Left cardiac atrium (tissue), 4 donors: ENCODE measurements at regions not wholly inside any gene's neighbourhood (a gene's known extent, or its start where the extent isn't known, plus 50 kb on each side); places are given as distances from the start of the nearest gene placed in this dataset.
"Not testable (repeated sequence)": the region's sequence is repeated elsewhere in the genome, so short reads cannot be mapped to it uniquely, and the experiment has no call there.

ENCODE experiments used
- ATAC-seq, 2 donors: fragments of 200-7000 bp; cut with Tn5 transposase; one replicate each; pipeline ENCODE4 v1.9.1; 2020; ENCODE audit warnings: mild to moderate bottlenecking in 2 of 2, moderate library complexity in 2 of 2
- DNase-seq: peaks from one replicate; pipeline ENCODE4 v3.0.0-alpha.2; 2020
- intact Hi-C, 2 donors: fragments of 100-400 bp; cut with DNase I; formaldehyde crosslinking; loops; one replicate each; pipeline versions ENCODE4 v1.14.1 to v1.15.1; 2022 to 2023
- donor health status: DM: no; HTN: yes; CAD: no.
- donor health status: DM: no; HTN: yes; CAD: no; lungs with severe emphysema.
- donor health status: DM: yes; HTN: yes; CAD: no.
- donor health status: Dilated cardiomyopathy.

DNA sequence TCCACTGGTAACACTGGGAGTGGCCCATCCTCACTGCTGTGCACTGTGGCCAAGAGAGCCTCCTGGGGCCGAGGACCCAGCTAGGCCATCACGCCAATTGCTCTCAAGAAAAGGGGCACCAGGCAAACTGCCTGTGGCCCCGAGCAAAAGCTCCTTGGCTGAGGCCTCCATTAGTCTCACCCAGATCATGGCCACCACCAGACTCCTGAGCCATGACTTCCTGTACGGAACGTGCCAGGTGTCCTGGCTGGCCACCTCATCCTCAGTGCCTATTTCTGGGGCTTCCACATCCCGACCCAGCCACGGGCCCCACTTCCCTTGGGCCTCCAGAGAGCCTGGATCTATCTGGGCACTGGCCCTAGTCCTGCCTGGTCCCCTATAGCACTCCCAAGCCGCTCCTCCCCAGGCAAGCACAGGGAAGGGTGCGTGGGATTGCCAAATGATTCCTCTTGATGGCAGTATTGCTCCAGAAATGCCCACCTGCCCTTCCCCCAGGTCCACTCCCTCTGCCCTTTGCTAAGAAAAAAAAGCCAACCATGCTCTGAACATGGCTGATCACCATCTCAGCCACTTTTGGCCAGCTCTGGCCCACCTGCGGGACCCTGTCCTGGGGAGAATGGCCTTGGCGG, 212.6 kb upstream of the AGTR2 start:
- DNase-seq, result no peak
- intact Hi-C loops, result no loop called here
- ATAC-seq, result no peak

DNA sequence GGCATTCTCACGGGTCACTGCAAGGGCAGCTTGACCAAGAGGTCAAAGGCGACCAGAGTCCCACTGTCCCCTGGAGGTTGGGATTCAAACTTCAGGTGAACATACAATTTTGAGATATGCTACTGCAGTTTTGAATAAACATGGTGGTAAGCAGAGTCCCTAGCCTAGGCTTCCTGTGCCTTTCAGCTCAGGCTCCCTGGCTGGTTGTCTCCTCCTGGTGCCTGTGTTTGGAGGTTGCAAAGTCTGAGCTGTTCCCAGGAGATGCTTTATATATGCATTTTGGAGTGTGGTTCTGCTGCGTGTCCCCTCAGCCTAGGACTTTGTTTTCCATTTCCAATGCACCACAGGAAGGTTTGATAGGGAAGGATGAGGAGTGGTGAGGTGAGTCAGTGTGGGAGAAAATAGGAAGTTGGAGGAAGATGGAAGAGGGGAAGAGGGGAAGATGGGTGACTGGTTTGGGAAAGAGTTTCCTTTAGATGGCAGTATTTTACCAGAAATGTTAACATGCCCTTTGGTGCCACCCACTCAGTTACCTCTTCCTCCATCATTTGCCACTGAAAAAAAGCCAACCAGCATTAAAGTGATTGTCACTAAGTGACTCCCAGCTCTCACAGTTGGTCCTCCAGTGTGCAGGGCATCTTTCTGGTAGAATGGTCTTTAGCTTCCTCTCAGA, 211.7 kb upstream of the AGTR2 start:
- DNase-seq (no peak), ATAC-seq (no peak)
- intact Hi-C loops, result no loop called here

DNA sequence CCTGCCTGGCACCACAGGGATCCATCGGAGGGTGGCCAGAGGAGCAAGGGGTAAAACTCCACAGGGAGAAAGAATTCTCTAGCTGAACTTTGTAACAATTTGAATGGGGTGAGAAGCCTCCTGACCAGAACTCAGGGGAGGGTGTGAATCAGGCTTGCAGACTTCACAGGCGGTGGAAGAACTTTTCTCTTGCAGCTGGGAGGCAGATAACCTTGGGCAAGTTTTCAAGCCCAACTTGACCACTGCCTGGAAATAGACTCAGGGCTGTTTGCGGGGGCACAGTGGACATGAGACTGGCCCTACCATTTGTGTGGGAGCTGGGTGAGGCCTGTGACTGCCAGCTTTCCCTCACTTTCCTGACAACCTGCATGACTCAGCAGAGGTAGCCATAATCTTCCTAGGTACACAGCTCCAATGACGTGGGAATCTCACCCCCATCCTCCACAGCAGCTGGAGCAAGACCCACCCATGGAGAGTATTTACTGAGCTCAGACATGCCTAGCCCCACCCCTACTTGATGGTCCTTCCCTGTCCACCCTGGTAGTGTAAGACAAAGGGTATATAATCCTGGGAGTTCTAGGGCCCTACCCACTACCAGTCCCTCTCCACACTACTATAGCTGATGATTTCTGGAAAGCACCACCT, 210.0 kb upstream of the AGTR2 start:
- intact Hi-C loops, result no loop called here
- DNase-seq (no peak), ATAC-seq (peak in 1 of 2 donors; percentile 53)

DNA sequence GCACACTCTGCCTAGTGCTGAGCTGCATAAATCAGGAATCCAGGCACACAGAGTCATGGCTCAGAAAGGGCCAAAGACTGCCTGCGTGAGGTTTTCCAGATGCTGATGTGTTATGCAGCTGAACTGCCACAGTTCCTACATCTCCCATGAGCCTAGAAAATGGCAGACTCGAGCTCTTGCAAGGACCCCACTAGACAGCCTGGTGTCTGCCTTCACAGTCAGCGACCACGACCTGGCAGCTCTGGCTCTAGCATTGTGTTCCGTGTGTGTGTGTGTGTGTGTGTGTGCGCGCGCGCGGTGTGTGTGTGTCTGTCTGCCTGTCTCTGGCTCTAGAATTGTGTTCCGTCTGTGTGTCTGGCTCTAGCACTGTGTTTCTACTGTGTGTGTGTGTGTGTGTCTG, 203.6 kb upstream of the AGTR2 start:
- ATAC-seq (no peak), DNase-seq (no peak)
- intact Hi-C loops, result no loop called here

DNA sequence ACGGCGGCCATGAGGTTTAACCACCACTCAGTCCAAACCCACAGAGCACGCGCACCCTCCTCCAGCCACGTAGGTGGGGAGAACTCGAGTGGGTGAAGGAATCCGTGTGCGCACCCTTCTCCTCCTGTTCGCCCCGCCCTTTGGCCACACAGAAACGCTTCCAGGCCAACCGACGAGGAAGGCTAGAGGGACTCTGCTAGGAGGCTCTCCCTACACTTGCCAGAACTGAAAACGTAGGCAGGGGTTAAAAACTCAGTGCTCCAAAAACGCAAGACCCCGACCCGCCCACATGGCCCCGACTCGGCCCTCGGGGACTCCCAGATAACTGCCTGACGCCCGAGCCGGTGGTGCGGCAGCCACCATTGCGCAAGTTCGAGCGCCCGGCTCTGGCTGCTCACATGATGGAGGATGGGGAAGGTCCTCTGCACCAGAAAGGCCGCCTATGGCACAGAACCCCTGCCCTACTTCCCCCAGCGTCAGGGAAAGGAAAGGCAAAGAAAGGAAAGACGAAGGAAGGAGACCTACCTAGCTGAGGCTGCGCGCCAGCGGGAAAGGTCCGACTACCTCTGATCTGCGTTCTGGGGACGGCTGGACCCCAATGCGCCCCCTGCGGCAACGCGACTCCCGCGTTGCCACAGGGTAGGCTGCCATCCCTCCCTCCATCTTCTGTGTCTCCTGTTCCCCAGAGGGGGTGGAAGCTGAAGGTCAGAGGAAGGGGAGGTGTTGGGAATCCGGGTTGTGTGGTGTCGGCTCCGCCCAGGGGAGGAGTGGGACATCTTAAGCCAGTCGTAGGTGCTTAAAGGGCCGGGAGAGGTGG, 201.9 kb upstream of the AGTR2 start:
- peak; percentile 88 to 98 for ATAC-seq
- intact Hi-C loops, result no loop called here

DNA sequence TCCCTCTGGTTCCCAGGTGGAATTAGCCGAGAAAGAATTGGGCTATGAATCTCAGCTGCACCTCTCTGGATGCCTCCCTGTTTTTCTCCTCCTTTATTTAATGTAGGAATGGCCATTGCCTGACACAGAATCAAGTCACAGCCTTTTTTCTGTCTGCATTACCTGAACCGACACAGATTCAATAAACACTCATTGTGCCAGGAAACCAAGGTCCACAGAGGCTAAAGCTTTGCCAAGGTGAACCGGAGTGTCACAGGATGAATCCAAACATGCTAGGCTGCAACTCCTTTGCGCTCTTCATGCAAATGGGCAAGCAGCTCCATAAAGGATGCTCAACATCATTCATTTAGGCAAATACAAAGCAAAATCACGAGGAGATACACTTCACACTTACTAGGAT, 199.8 kb upstream of the AGTR2 start:
- ATAC-seq (no peak), DNase-seq (no peak)
- intact Hi-C loops, result no loop called here

More for the DNA sequence above, 201.9 kb upstream of the AGTR2 start:
- DNase-seq, result peak; percentile 71

DNA sequence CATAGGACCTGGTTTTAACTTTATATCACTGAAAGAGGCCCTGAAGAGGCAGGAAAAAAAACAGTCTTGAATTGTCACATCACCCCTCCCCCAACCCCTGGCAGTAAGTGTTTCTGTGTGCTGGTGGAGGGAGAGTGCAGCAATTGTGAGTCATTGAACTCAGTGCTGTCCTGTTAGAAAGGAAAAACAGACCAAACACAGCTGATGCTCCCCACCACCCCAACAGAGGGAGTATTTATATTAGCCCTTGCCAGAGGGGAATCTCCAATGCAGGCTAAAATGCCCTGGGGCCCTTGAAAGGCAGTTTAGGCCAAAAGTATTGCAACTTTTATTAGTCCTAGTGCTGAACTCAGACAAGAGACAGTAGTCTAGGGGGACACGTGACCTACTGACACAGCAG, 197.8 kb upstream of the AGTR2 start:
- no peak for DNase-seq
- intact Hi-C loops, result no loop called here
- no peak for ATAC-seq

DNA sequence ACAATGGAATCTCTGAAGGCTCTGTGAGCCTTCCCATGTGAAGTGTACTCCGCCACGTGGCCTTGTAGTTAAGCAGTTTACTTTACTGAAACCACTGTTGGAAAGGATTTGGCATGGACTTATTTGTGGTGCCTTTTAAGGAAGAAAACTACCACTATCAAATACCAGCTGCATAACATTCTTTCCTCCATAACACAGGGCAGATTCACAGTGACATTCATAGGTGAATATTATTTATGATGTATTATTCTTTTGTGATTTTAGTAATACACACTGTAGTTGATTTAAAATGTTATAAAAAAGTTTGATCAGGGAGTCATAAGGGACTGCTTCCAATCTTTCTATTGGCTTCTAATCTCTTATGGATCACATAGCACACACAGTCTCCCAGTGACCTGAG, 192.5 kb upstream of the AGTR2 start:
- ATAC-seq (no peak), DNase-seq (no peak)
- intact Hi-C loops, result no loop called here

DNA sequence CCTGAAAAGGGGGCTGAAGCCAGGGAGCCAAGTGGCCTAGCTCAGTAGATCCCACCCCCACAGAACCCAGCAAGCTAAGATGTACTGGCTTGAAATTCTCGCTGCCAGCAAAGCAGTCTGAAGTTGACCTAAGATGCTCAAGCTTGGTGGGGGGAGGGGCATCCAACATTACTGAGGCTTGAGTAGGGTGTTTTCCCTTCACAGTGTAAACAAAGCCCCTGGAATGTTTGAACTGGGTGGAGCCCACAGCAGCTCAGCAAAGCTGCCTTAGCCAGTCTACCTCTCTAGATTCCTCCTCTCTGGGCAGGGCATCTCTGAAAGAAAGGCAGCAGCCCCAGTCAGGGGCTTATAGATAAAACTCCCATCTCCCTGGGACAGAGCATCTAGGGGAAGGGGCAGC, 187.4 kb upstream of the AGTR2 start:
- ATAC-seq, DNase-seq, intact Hi-C loops: not testable (repeated sequence)

DNA sequence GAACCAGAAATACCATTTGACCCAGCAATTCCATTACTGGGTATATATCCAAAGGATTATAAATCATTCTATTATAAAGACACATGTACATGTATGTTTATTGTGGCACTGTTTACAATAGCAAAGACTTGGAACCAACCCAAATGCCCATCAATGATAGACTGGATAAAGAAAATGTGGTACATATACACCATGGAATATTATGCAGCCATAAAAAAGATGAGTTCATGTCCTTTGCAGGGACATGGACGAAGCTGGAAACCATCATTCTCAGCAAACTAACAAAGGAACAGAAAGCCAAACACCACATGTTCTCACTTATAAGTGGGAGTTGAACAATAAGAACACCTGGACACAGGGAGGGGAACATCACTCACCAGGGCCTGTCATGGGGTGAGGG, 183.1 kb upstream of the AGTR2 start:
- intact Hi-C loops, DNase-seq, ATAC-seq: not testable (repeated sequence)

DNA sequence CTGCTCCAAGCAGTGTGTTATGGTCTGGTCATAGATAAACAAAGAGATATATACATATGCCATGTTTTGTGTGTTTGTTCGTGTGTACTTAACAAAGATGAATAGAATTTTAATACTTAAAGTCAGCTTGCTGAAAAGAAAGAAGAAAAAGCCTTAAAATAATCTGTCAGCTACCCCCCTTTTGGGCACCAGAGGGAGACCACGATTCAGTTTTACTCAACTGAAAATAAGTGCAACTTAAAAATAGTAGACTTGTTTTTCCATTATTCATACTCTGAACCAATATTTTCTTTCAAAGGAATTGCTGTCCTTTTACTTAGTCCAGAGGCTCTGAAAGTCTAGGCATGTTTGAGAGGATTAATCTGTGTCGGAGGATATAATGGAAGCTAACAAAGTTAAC, 181.7 kb upstream of the AGTR2 start:
- no peak for ATAC-seq
- intact Hi-C loops, result no loop called here

DNA sequence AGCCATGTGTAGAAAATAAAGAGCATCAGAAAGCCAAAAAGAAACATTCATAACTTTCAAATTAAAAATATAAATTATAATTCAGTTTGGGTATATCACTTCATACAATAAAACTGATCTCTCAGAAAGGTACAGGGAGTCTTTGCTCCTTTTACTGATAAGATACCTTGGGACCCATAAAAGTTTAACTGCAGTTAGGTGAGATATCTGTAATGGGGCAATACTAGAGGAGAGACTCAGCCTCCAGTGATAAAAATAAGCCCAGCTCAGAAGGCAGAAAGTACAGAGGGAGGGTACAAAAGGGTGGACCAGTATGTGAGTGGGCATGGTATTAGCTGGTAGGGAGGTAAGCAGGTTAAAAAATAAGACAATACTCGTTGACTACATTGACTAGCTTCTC, 180.9 kb upstream of the AGTR2 start:
- ATAC-seq (no peak), DNase-seq (no peak)
- intact Hi-C loops, result no loop called here

More for the DNA sequence above, 181.7 kb upstream of the AGTR2 start:
- DNase-seq, result no peak

DNA sequence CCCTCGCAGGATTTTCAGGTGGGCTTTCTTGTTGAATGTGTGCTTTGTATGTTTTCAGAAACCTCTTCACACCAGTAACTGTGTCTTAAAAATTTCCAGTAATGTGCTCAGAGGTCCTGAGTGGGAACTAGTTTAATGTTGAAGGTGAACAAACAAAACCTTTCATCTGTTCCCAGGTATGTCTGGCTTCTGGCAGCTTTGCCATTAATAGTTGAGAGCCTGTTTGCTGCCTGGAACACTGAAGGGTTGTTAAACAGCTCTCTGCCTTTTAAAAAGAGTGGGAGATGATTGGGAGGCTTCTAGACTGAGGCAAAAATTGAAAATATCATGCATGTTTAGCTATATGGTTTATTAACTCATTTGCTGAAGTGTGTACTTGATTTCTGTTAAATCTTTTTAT, 161.2 kb upstream of the AGTR2 start:
- intact Hi-C loops, result no loop called here
- DNase-seq (no peak), ATAC-seq (no peak)

DNA sequence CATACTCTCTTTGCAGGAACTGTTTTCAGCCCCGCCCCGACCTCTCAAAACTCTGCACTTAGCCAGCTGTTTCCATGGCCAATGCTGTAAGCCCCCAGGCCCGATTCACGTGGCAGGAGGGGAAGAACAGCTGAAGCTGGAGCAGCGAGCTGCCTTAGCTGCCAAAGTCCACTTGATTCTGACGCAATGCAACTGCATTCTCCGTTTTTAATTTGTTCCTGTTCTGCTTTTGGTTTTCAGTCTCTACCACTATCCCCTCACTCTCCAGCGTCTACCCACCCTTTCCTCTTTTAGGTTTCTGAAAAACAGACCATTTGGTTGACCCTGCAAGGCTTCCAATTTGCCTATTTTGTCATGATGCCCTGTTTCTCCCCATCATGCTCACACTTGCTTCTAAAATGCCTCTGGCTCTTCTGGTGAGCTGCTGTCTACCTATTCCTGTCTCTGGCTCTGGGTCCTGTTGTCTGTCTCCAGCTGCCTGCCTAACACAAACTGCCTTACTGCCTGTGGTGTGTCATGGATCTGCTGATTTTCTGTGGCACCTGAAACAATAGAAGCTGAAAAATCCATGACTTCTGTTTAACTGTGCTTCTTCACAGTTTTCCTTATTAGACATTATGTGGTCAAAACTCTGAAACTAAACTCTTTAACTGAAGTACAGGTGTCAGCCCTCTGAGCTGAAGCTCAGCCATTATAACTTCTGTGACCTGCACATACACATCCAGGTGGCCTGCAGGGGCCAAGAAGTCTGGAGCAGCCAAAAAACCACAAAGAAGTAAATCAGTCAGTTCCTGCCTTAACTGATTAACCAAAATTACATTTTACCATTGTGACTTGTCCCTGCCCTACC, 160.5 kb upstream of the AGTR2 start:
- intact Hi-C loops, result no loop called here
- ATAC-seq (peak; percentile 29 to 44), DNase-seq (no peak)

DNA sequence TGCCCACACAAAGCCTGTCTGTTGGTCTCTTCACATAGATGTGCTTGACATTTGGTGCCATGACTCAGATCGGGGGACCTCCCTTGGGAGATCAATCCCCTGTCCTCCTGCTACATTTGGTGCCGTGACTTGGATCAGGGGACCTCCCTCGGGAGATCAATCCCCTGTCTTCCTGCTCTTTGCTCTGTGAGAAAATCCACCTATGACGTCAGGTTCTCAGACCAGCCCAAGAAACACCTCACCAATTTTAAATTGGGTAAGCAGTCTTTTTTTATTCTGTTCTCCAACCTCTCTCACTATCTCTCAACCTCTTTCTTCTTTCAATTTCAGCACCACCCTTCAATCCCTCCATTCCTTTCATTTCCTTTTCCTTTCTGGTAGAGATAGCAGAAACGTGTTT, 159.6 kb upstream of the AGTR2 start:
- ATAC-seq, result no peak
- no peak for DNase-seq
- intact Hi-C loops, result no loop called here

DNA sequence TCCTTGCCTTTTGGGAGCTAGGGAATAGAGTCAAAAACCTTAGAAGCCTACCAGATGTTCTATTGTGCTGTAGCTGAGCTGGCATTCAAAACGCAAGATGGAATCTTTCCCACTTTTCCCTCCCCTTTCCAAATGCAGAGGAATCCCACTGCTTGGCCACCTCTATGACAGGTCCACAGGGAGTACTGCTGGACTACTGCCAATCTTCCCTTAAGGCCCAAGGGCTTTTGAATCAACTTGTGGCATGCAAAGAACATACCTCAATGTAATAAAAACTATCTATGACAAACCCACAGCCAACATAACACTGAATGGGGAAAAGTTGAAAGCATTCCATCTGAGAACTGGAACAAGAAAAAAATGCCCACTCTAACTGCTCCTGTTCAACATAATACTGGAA, 139.2 kb upstream of the AGTR2 start:
- DNase-seq (no peak), ATAC-seq (no peak)
- intact Hi-C loops, result no loop called here
